ENCODE measurements at regions not wholly inside any gene's neighbourhood (a gene's known extent, or its start where the extent isn't known, plus 50 kb on each side); places are given as distances from the start of the nearest gene placed in this dataset.

DNA sequence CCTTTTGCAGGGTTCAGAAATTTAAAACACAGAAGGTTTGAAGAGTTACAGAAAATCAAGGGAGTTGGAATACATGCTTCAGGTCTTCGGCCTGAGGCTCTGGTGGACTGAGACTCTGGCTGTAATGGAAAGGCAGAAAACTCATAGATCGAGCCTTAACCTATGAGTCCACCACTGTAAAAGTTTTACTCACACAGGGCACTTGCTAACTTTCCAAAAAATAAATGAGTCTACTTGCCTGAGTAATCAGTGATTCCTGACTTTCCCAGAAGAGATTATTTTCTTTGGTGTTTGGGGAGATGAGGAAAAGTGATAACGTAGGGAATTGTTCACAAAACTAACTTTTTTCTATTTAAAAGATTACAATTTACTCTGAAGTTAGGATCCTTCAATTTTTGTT, 108.0 kb downstream of the MBL2 start:
- CTCF ChIA-PET, result no interaction called here
- TF ChIP-seq BHLHE40 (IDR thresholded peaks at IDR 0.05; ENCODE audit: low read depth, low read length), result no peak
- TF ChIP-seq RCOR1 (IDR thresholded peaks at IDR 0.05; ENCODE audit: insufficient replicate concordance, low read length), result no peak
- TF ChIP-seq, protein P1, sequence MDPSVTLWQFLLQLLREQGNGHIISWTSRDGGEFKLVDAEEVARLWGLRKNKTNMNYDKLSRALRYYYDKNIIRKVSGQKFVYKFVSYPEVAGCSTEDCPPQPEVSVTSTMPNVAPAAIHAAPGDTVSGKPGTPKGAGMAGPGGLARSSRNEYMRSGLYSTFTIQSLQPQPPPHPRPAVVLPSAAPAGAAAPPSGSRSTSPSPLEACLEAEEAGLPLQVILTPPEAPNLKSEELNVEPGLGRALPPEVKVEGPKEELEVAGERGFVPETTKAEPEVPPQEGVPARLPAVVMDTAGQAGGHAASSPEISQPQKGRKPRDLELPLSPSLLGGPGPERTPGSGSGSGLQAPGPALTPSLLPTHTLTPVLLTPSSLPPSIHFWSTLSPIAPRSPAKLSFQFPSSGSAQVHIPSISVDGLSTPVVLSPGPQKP (IDR thresholded peaks at IDR 0.05; ENCODE audit: borderline replicate concordance, low read depth, low read length), result no peak
- TF ChIP-seq MAFK (IDR thresholded peaks at IDR 0.05; ENCODE audit: low read depth, low read length), result no peak
- TF ChIP-seq MAZ (IDR thresholded peaks at IDR 0.05; ENCODE audit: borderline replicate concordance, low read depth, low read length), result no peak

More for the DNA sequence above, 108.0 kb downstream of the MBL2 start:
- H2BK5ac ChIP-seq (ENCODE audit: low read depth, low read length, poor library complexity, severe bottlenecking), result no peak overlapping the region
- no peaks in the 10 kb centered on the region for H4K20me1 ChIP-seq (ENCODE audit: insufficient read depth, low read length)
- DNase-seq (no peak), ATAC-seq (ENCODE audit: low read depth) (no peak)
- H3K23ac ChIP-seq (ENCODE audit: low read depth, low read length), result no peak overlapping the region
- WGBS, 2 experiments (ENCODE audit: extremely low coverage in 2 of 2, insufficient read length in 1 of 2), result no CpG with 5 or more reads among the region's 3 CpGs
- H3K4me1 ChIP-seq (ENCODE audit: control insufficient read depth, insufficient read depth, low read length), result no peaks in the 10 kb centered on the region
- H3K14ac ChIP-seq (replicated peaks; ENCODE audit: low read depth, low read length), result no peak overlapping the region
- H3K4ac ChIP-seq (ENCODE audit: low read depth, low read length), result no peak overlapping the region
- H2AK9ac ChIP-seq (replicated peaks; ENCODE audit: low read depth, low read length, poor library complexity), result no peak overlapping the region
- H3K9me1 ChIP-seq (ENCODE audit: insufficient read depth, low read length), result no peaks in the 10 kb centered on the region
- BruUV-seq (replicated peaks), result no TSS peak
- H4K5ac ChIP-seq (ENCODE audit: low read depth, low read length), result no peak overlapping the region
- no peak overlapping the region for H4K8ac ChIP-seq (ENCODE audit: low read depth in 2 of 2, low read length in 2 of 2)
- no peak overlapping the region for H2BK120ac ChIP-seq (ENCODE audit: low read depth, low read length)
- peaks cover 3% of the 10 kb centered on the region; the same call in 1 of the 2 replicates for H3K9me3 ChIP-seq (ENCODE audit: control insufficient read depth, insufficient read depth, low read length)
- intact Hi-C loops (cut with micrococcal nuclease), result no loop called here
- no peaks in the 10 kb centered on the region for H3K36me3 ChIP-seq (ENCODE audit: control insufficient read depth, insufficient read depth, low read length)
- POLR2A ChIA-PET (ENCODE audit: unreplicated experiment), result no interaction called here
- no peaks in the 10 kb centered on the region for H3K27me3 ChIP-seq (ENCODE audit: control insufficient read depth, insufficient read depth, low read length)
- no peaks in the 10 kb centered on the region for H3K79me1 ChIP-seq (ENCODE audit: low read depth in 1 of 2, low read length in 2 of 2)
- no peak overlapping the region for H3K9ac ChIP-seq (ENCODE audit: low read depth, low read length)
- no peak overlapping the region for H3K56ac ChIP-seq (ENCODE audit: extremely low read depth, insufficient read depth, low read length)
- H3K18ac ChIP-seq (ENCODE audit: low read depth, low read length), result no peak overlapping the region
- H4K91ac ChIP-seq (ENCODE audit: insufficient read depth, low read depth, low read length), result no peak overlapping the region
- no peak overlapping the region for H3K4me3 ChIP-seq (ENCODE audit: insufficient read depth, low read depth, low read length)
- no peak overlapping the region for H2BK20ac ChIP-seq (ENCODE audit: low read depth, low read length)
- no peak overlapping the region for H2AFZ ChIP-seq (replicated peaks; ENCODE audit: low read length, poor library complexity)
- H2AK5ac ChIP-seq (ENCODE audit: low read depth, low read length), result no peak overlapping the region
- no peak overlapping the region for H3K27ac ChIP-seq (ENCODE audit: insufficient read depth, low read length)
- in situ Hi-C loops (cut with MboI; ENCODE audit: low sequenced_read_pairs), result no loop called here
- H3K4me2 ChIP-seq (ENCODE audit: low read depth, low read length), result no peak overlapping the region
- dilution Hi-C loops (cut with HindIII; ENCODE audit: low sequenced_read_pairs, unreplicated experiment), result no loop called here
- H2BK15ac ChIP-seq (ENCODE audit: low read depth, low read length), result no peak overlapping the region

Measured in IMR-90 (cell line).